ENCODE measurements at regions not wholly inside any gene's neighbourhood (a gene's known extent, or its start where the extent isn't known, plus 50 kb on each side); places are given as distances from the start of the nearest gene placed in this dataset.

DNA sequence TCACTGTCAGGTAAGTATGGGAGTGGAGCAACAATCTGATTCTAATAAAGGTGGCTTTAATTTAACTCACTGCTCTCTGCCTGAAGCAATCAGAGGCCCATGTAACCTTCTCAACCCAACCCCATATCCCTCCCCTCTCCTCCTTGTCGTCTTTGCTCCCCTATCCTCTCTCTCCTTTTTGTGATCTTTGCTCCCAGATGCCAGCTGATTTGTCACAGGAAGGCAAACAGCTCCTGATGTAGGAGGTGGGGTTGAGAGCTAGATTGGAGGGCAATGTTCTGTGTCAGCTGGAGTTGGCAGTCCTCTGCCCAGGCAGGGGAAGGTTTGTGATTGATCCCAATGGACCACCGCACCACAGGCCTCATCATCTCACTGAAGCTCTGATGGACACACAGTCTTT is 101.4 kb upstream of the PIK3CG start:
- no peaks in the 10 kb centered on the region for H3K27me3 Mint-ChIP-seq
- H3K9me3 Mint-ChIP-seq: peaks cover 3% of the 10 kb centered on the region
- H3K4me3 Mint-ChIP-seq: no peak overlapping the region
- H3K27ac Mint-ChIP-seq: no peak overlapping the region
- H3K36me3 Mint-ChIP-seq (ENCODE audit: low read depth): no peaks in the 10 kb centered on the region
- H3K4me1 Mint-ChIP-seq: peaks cover 29% of the 10 kb centered on the region
- DNase-seq (no peak), ATAC-seq (no peak)

DNA sequence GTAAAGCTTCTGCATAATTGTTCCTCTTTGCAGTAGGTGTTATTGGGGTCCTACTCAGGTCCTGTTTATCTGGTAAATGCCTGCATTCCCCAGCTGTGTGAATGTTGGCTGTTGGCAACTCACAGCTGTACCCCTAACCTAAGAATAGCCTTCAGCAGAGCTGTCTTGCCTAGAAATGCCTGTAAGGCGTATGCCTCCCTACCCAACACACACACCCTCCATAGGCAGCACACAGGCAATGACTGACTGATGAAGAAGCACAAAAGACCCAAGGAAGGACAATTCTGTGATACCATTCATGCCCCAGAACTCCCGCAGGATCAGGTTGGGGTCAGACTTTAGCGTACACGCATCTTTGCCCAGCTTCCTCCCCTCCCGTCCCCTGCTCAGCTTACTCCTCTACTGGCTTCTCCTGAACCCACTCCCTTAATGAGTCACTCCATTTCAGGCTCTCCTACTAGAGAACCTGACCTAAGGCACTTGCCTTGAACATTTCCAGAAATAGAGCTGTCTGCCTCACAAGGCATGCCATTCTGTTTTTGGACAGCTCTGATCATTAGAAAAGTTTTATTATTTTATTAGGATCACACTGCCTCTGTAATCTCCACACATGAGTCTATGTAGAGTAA is 99.2 kb upstream of the PIK3CG start:
- ATAC-seq (no peak), DNase-seq (no peak)
- Mint-ChIP-seq H3K4me1 (peaks cover 49% of the 10 kb centered on the region), H3K27ac (no peak overlapping the region), H3K27me3 (no peaks in the 10 kb centered on the region), H3K36me3 (ENCODE audit: low read depth) (no peaks in the 10 kb centered on the region), H3K4me3 (no peak overlapping the region), H3K9me3 (peaks cover 3% of the 10 kb centered on the region)

- Mint-ChIP-seq H3K36me3 (ENCODE audit: low read depth) (no peaks in the 10 kb centered on the region), H3K9me3 (peaks cover 3% of the 10 kb centered on the region), H3K4me3 (no peak overlapping the region), H3K27ac (no peak overlapping the region), H3K27me3 (no peaks in the 10 kb centered on the region), H3K4me1 (peaks cover 49% of the 10 kb centered on the region)
- ATAC-seq (no peak), DNase-seq (no peak)
Observed at GRCh38 chr7:106766551-106766950, 98.5 kb upstream of the PIK3CG start.

- H3K9me3 Mint-ChIP-seq: peaks cover 3% of the 10 kb centered on the region
- DNase-seq: no peak
- H3K4me1 Mint-ChIP-seq: peaks cover 49% of the 10 kb centered on the region
- H3K27ac Mint-ChIP-seq: peak overlapping the region; percentile 74
- H3K27me3 Mint-ChIP-seq: no peaks in the 10 kb centered on the region
- H3K4me3 Mint-ChIP-seq: peak overlapping the region; percentile 68
- H3K36me3 Mint-ChIP-seq (ENCODE audit: low read depth): no peaks in the 10 kb centered on the region
- peak; percentile 42 for ATAC-seq
Observed at GRCh38 chr7:106767078-106767477, 98.0 kb upstream of the PIK3CG start.

DNA sequence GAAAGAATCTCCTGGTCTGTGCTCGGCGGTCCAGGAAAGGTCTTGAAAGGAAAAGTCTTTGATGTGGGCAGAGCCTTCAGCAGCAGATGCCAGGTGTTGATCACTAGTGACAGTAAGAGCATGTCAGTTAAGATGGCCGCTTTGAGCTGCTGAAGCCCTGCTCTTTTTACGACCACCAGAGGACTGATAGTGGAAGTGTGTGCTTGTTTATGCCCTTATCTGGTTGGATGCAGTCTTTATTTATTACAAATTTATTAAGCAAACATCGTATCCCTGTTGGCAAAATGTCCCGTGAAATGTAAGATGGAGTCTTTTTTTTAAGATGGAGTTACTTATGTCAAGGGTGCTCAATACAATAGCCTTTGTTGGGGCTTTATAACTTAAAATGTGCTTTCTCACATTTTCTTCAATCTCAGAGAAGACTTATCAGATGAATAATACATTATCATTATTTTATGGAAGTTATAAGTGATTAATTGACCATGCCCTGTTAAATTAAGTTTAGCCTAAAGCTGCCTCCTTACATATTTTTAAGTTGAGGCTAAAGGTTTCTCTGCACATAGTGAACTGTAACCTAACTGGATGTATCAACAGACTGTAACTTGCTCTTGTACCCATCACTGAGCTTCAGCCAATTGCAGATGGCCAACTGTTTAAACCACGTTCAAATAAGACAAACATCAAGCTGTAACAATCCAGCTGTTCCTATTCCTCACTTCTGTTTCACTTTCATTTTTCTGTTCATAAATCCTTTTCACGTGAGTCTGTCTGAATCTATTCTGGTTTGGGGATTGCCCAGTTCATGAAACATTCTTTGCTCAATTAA is 97.4 kb upstream of the PIK3CG start:
- ATAC-seq (peak; percentile 45), DNase-seq (no peak)
- Mint-ChIP-seq H3K4me3 (peak overlapping the region; percentile 68), H3K9me3 (peaks cover 4% of the 10 kb centered on the region), H3K27ac (peak overlapping the region; percentile 86), H3K36me3 (ENCODE audit: low read depth) (no peaks in the 10 kb centered on the region), H3K27me3 (no peaks in the 10 kb centered on the region), H3K4me1 (peaks cover 56% of the 10 kb centered on the region)

DNA sequence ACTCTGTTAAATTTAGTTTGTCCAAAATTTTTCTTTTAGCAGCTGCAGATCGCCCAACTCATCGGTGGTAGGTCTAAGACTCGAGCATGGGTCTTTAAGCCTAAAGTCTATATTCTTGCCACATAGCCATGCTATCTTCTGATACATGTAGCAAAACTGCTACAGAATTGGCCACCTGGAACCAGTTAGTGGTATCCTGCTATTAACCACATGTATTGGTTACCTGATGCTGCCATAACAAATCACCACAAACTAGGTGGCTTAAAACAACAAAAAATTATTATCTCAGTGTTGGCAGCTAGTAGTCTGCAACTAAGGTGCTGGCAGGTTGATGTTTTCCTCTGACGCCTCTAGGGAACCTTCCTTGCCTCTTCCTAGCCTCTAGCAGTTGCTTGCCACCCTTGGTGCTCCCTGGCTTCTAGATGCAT is 96.7 kb upstream of the PIK3CG start:
- H3K4me1 Mint-ChIP-seq: peaks cover 61% of the 10 kb centered on the region
- no peak for DNase-seq
- no peaks in the 10 kb centered on the region for H3K36me3 Mint-ChIP-seq (ENCODE audit: low read depth)
- peak overlapping the region; percentile 68 for H3K4me3 Mint-ChIP-seq
- no peaks in the 10 kb centered on the region for H3K27me3 Mint-ChIP-seq
- H3K9me3 Mint-ChIP-seq: peaks cover 6% of the 10 kb centered on the region
- peak; percentile 16 for ATAC-seq
- peak overlapping the region; percentile 86 for H3K27ac Mint-ChIP-seq

- DNase-seq (no peak), ATAC-seq (no peak)
- Mint-ChIP-seq H3K4me3 (no peak overlapping the region), H3K4me1 (peaks cover 79% of the 10 kb centered on the region), H3K36me3 (ENCODE audit: low read depth) (peaks cover 6% of the 10 kb centered on the region), H3K27me3 (no peaks in the 10 kb centered on the region), H3K9me3 (peaks cover 6% of the 10 kb centered on the region), H3K27ac (peak overlapping the region; percentile 57)
Observed at GRCh38 chr7:106770191-106770590, 94.9 kb upstream of the PIK3CG start.

DNA sequence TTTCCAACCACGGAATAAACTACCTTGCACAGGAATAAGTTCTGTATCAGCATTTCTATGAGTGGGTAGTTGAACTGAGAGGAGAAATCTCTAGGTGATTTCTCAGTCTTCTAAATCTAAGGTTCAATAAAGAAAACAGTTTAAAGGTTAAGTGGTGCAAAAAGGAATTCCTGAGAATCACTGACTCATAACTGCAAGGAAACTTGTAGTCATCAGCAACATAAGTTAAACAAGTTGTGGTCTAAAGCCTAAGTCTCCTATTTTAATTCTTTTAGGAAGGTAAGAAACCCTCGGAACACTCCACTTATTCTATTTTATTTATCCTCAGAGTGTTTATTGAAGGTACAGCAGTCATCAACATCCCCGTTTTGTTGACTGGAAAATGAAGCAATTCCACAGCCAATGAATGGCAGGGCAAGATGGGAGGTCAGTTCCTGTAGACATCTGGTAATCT is 92.4 kb upstream of the PIK3CG start:
- DNase-seq (no peak), ATAC-seq (peak; percentile 84)
- Mint-ChIP-seq H3K9me3 (peaks cover 16% of the 10 kb centered on the region), H3K36me3 (ENCODE audit: low read depth) (peaks cover 9% of the 10 kb centered on the region), H3K27me3 (no peaks in the 10 kb centered on the region), H3K27ac (peak overlapping the region; percentile 99), H3K4me3 (peak overlapping the region; percentile 39), H3K4me1 (peaks cover 75% of the 10 kb centered on the region)

DNA sequence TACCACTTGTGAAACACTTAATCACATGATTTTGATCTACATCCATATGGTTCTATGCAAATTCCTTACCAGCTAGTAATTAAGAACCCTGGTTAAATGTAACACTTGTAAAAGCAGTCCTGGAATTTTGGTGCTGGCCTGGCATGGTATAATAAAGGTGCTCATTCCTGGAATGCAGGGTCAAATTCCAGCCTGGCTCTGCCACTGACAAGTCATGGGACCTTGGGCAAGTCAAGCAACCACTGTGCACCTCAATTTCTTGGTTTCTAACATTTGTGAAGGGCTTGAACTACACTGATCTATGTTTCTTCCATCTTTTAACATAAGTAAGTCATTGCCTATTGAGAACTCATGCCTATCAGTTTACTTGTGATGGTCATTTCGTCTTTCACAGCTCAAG is 91.9 kb upstream of the PIK3CG start:
- Mint-ChIP-seq H3K36me3 (ENCODE audit: low read depth) (peaks cover 9% of the 10 kb centered on the region), H3K4me3 (no peak overlapping the region), H3K27me3 (no peaks in the 10 kb centered on the region), H3K4me1 (peaks cover 69% of the 10 kb centered on the region), H3K9me3 (peaks cover 13% of the 10 kb centered on the region), H3K27ac (peak overlapping the region; percentile 99)
- ATAC-seq (no peak), DNase-seq (no peak)

DNA sequence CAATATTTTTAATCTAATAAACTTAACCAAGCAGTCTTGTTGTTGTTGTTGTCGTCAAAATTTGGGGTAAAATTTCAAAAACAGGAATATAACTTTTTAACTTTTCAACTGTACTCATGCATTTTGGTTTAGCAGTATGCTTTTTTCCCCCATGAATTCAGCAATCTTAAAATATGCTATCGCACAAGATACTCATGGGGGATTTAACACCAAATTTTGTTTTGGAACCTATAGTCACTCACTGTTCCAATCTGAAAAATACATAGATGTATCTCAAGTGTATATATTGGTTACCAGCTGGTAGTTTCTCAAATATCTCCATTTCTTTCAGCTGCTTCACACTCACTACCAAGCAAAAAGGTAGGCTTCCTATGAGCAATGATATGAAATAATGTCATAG is 91.4 kb upstream of the PIK3CG start:
- DNase-seq: no peak
- Mint-ChIP-seq H3K4me3 (no peak overlapping the region), H3K27me3 (no peaks in the 10 kb centered on the region), H3K9me3 (peaks cover 13% of the 10 kb centered on the region), H3K27ac (peak overlapping the region; percentile 99), H3K4me1 (peaks cover 64% of the 10 kb centered on the region), H3K36me3 (ENCODE audit: low read depth) (peaks cover 9% of the 10 kb centered on the region)
- no peak for ATAC-seq

GRCh38 chr7:106774213-106774767 is 90.8 kb upstream of the PIK3CG start:
- Mint-ChIP-seq H3K27ac (no peak overlapping the region), H3K27me3 (no peaks in the 10 kb centered on the region), H3K36me3 (ENCODE audit: low read depth) (peaks cover 9% of the 10 kb centered on the region), H3K4me3 (no peak overlapping the region), H3K9me3 (peaks cover 13% of the 10 kb centered on the region), H3K4me1 (peaks cover 61% of the 10 kb centered on the region)
- no peak for DNase-seq
- ATAC-seq: no peak

DNA sequence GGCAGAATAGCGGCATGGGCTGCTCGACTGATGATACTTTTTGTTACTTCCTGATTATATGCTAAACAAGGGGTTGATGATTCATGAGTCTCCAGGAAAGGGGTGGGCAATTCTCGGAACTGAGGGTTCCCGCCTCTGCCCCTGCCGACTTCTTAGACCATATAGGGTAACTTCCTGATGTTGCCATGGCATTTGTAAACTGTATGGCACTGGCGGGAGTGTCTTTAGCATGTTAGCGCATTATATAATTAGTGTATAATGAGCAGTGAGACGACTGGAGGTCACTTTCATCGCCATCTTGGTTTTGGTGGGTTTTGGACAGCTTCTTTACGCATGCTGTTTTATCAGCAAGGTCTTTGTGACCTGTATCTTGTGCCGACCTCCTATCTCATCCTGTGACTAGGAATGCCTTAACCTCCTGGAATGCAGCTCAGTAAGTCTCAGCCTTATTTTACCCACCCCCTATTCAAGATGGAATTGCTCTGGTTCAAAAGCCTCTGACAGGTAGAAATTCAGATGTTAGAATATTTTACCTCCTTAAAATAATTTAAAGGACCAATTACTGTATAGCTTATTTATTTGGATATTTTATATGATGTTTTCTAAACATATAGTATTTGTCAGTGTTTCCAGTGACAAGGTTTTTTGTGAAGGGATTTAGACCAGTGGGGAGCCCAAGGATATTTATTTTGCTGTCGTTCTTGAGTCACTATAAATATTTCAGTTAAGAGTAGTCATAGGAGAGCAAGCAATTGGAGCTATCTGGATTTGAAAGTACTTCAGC is 90.1 kb upstream of the PIK3CG start:
- no peak for ATAC-seq
- H3K9me3 Mint-ChIP-seq: peaks cover 13% of the 10 kb centered on the region
- peak overlapping the region; percentile 7 for H3K27ac Mint-ChIP-seq

GRCh38 chr7:106775552-106775936 is 89.5 kb upstream of the PIK3CG start:
- ATAC-seq (no peak), DNase-seq (no peak)
- peaks cover 13% of the 10 kb centered on the region for H3K9me3 Mint-ChIP-seq
- H3K4me3 Mint-ChIP-seq: no peak overlapping the region
- peaks cover 9% of the 10 kb centered on the region for H3K36me3 Mint-ChIP-seq (ENCODE audit: low read depth)
- H3K4me1 Mint-ChIP-seq: peaks cover 48% of the 10 kb centered on the region
- peak overlapping the region; percentile 7 for H3K27ac Mint-ChIP-seq
- no peaks in the 10 kb centered on the region for H3K27me3 Mint-ChIP-seq

More for the DNA sequence above, 90.1 kb upstream of the PIK3CG start:
- Mint-ChIP-seq H3K36me3 (ENCODE audit: low read depth) (peaks cover 9% of the 10 kb centered on the region), H3K4me3 (no peak overlapping the region), H3K27me3 (no peaks in the 10 kb centered on the region), H3K4me1 (peaks cover 54% of the 10 kb centered on the region)
- DNase-seq: peak; percentile 50

GRCh38 chr7:106775975-106776607 is 89.0 kb upstream of the PIK3CG start:
- H3K4me3 Mint-ChIP-seq: no peak overlapping the region
- peaks cover 47% of the 10 kb centered on the region for H3K4me1 Mint-ChIP-seq
- no peaks in the 10 kb centered on the region for H3K27me3 Mint-ChIP-seq
- peak overlapping the region; percentile 7 for H3K27ac Mint-ChIP-seq
- ATAC-seq (no peak), DNase-seq (no peak)
- peaks cover 9% of the 10 kb centered on the region for H3K36me3 Mint-ChIP-seq (ENCODE audit: low read depth)
- peaks cover 13% of the 10 kb centered on the region for H3K9me3 Mint-ChIP-seq

Measured in activated naive CD8-positive, alpha-beta T cell treated with anti-CD3 and anti-CD28 coated beads, Interleukin-2, amount 50 U/mL, for 24 hours (primary cell).